Aorta (tissue), 5 donors: ENCODE measurements at regions not wholly inside any gene's neighbourhood (a gene's known extent, or its start where the extent isn't known, plus 50 kb on each side); places are given as distances from the start of the nearest gene placed in this dataset.

Experiments used
- ATAC-seq: fragments of 200-7000 bp; cut with Tn5 transposase; one replicate; pipeline ENCODE4 v1.9.1; 2022; ENCODE audit warnings: moderate library complexity; ENCODE audit not compliant: low FRiP score
- DNase-seq, 2 donors: peaks; one replicate each; pipeline ENCODE4 v3.0.0-alpha.2; 2020
- H3K27ac ChIP-seq, 2 donors: one replicate each; pipeline ENCODE4 v1.5.1; 2013; ENCODE audit warnings: low read length in 2 of 2, mild to moderate bottlenecking in 2 of 2, moderate library complexity in 2 of 2, control low read depth in 1 of 2, inconsistent platforms in 1 of 2, low read depth in 1 of 2
- H3K27me3 ChIP-seq, 2 donors: one replicate each; pipeline ENCODE4 v1.6.1; 2013; ENCODE audit warnings: control low read depth in 1 of 2, low read length in 1 of 2, mild to moderate bottlenecking in 1 of 2, moderate library complexity in 1 of 2; ENCODE audit not compliant: insufficient read depth in 2 of 2, control insufficient read depth in 1 of 2
- H3K36me3 ChIP-seq, 2 donors: one replicate each; pipeline ENCODE4 v1.6.1; 2013; ENCODE audit warnings: control low read depth in 1 of 2, low read length in 1 of 2, mild to moderate bottlenecking in 1 of 2; ENCODE audit not compliant: insufficient read depth in 2 of 2, control insufficient read depth in 1 of 2
- H3K4me1 ChIP-seq, 2 donors: one replicate each; pipeline ENCODE4 v1.6.1; 2013; ENCODE audit warnings: low read length in 2 of 2, control low read depth in 1 of 2, mild to moderate bottlenecking in 1 of 2, moderate library complexity in 1 of 2; ENCODE audit not compliant: insufficient read depth in 2 of 2, control insufficient read depth in 1 of 2
- H3K4me3 ChIP-seq, 2 donors: one replicate each; pipeline ENCODE4 v1.5.1; 2013; ENCODE audit warnings: low read length in 2 of 2, control low read depth in 1 of 2, mild to moderate bottlenecking in 1 of 2
- H3K9me3 ChIP-seq: one replicate; pipeline ENCODE4 v1.6.1; 2013; ENCODE audit warnings: mild to moderate bottlenecking, low read length; ENCODE audit not compliant: control insufficient read depth
- WGBS, 2 donors: extraction: QIAGEN DNeasy Blood & Tissue Kit; methylation state at CpG; one replicate each; pipeline ENCODE4 v1.1.7; 2013; 5-methylcytosine and 5-hydroxymethylcytosine counted together
- intact Hi-C, 2 donors: fragments of 100-400 bp; cut with DNase I; formaldehyde crosslinking; loops; one replicate each; pipeline versions ENCODE4 v1.14.2 to v1.15.0; 2022
- donor health status: healthy with polysubstance abuse.
- donor health status: Bipolar disorder and iron deficiency.
- donor health status: DM: no; HTN: no; CAD: no.
- donor health status: DM: no; HTN: no; CAD: no.
- donor health status: DM: yes; HTN: yes; CAD: no.

DNA sequence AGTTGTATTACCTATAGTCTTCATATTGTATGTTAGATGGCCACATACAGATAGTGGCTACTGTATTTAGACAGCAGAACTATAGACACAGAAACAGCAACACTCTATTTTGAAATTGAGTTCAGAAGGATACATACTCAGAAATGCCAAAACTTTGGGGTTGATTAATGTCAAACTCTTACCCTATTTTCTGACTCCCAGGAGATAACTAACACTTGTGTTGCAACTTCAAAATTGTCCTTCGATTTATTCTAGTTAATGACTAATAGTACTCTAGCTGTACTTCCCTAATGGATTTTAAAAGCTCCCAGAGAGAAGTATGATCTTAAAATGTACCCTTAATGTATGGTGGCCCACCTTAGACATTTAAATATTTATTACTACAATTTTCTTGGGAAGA lies 229.9 kb upstream of the UGT8 start:
- intact Hi-C loops: no loop called here
- ATAC-seq (no peak), DNase-seq (no peak)
- WGBS, 2 donors: 66 to 83% methylated on average over 1 of the region's 1 CpG
- Histone ChIP-seq H3K4me3 (no peak overlapping the region), H3K4me1 (peaks cover 0 to 2% of the 10 kb centered on the region in 2 donors), H3K9me3 (no peaks in the 10 kb centered on the region), H3K27me3 (no peaks in the 10 kb centered on the region), H3K27ac (no peak overlapping the region), H3K36me3 (no peaks in the 10 kb centered on the region)

GRCh38 chr4:114373508-114373907 lies 225.1 kb upstream of the UGT8 start:
- DNase-seq (no peak), ATAC-seq (no peak)
- H3K27ac ChIP-seq: no peak overlapping the region
- H3K4me1 ChIP-seq: no peaks in the 10 kb centered on the region
- intact Hi-C loops: loop anchor here in 1 of 2 donors (10.0 kb wide), 1 partner anchor 419 kb away; no protein-coding TSS in a partner anchor
- no peaks in the 10 kb centered on the region for H3K27me3 ChIP-seq
- WGBS, 2 donors: 57% methylated on average over 1 of the region's 1 CpG
- no peak overlapping the region for H3K4me3 ChIP-seq
- no peaks in the 10 kb centered on the region for H3K9me3 ChIP-seq
- no peaks in the 10 kb centered on the region for H3K36me3 ChIP-seq

DNA sequence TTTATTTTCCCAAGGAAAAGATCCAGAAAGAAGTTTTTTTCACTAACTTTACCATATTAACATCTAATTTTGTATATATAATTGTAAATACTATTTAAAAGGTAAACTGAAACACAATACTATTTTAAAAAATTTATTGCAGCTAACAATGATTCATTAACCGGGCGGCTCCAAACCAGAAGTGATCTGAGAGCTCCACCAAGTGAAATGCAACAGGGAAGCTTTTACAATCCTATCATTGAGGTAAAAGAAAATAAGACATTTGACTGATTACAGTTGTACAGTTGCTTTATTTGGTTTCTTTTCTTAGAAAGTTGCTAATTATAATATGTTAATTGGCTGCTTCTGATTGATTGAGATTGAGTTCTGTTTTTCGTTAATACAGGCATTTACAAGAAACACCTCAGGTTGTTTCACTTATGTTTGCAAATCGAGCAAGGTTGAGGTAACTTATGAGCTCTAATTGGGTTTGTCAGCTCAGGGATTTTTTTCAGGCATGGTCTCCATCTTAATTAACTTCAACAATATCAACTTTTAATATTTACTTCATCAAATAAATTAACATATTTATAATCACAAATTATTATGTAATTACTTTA lies 220.2 kb upstream of the UGT8 start:
- no peaks in the 10 kb centered on the region for H3K4me1 ChIP-seq
- no peaks in the 10 kb centered on the region for H3K9me3 ChIP-seq
- no peaks in the 10 kb centered on the region for H3K36me3 ChIP-seq
- intact Hi-C loops: loop anchor here (5.0 to 10.0 kb wide), 3 partner anchors 171 to 981 kb away; no protein-coding TSS in a partner anchor
- no peak overlapping the region for H3K27ac ChIP-seq
- no peaks in the 10 kb centered on the region for H3K27me3 ChIP-seq
- H3K4me3 ChIP-seq: no peak overlapping the region
- DNase-seq (no peak), ATAC-seq (no peak)
- 44 to 45% methylated on average over 4 of the region's 4 CpGs for WGBS, 2 donors

DNA sequence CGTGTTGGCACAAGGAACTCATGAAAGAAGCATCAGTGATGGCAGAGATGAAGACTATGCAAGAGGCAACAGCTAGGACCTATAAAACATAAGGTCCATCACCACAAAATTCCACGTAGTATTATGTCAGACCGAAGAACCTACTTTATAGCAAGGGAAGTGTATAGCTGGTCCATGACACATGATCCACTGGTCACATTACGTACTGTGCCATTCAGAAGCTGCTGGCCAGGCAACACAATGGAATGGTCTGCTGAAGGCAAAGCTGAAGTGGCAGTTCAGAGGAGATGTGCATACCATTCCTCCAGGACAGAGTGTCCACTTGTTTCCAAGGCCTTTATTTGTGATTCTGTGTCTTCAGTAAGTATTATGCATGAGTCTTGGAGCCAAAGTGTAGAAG lies 215.5 kb upstream of the UGT8 start:
- intact Hi-C loops: loop anchor here (5.0 to 10.0 kb wide), 7 partner anchors 176 to 988 kb away; no protein-coding TSS in a partner anchor
- no peaks in the 10 kb centered on the region for H3K4me1 ChIP-seq
- ATAC-seq: no peak
- H3K36me3 ChIP-seq: no peaks in the 10 kb centered on the region
- no peak for DNase-seq
- H3K9me3 ChIP-seq: no peaks in the 10 kb centered on the region
- H3K27ac ChIP-seq: no peak overlapping the region
- WGBS, 2 donors: 91 to 92% methylated on average over 4 of the region's 4 CpGs
- no peaks in the 10 kb centered on the region for H3K27me3 ChIP-seq
- no peak overlapping the region for H3K4me3 ChIP-seq

GRCh38 chr4:114383721-114384120 lies 214.9 kb upstream of the UGT8 start:
- no peaks in the 10 kb centered on the region for H3K27me3 ChIP-seq
- no peak overlapping the region for H3K27ac ChIP-seq
- no peaks in the 10 kb centered on the region for H3K9me3 ChIP-seq
- no peak overlapping the region for H3K4me3 ChIP-seq
- intact Hi-C loops: loop anchor here (5.0 to 10.0 kb wide), 7 partner anchors 176 to 989 kb away; no protein-coding TSS in a partner anchor
- ATAC-seq (no peak), DNase-seq (peak in 1 of 2 donors; percentile 56)
- 60 to 67% methylated on average over 1 of the region's 1 CpG for WGBS, 2 donors
- no peaks in the 10 kb centered on the region for H3K36me3 ChIP-seq
- no peaks in the 10 kb centered on the region for H3K4me1 ChIP-seq

DNA sequence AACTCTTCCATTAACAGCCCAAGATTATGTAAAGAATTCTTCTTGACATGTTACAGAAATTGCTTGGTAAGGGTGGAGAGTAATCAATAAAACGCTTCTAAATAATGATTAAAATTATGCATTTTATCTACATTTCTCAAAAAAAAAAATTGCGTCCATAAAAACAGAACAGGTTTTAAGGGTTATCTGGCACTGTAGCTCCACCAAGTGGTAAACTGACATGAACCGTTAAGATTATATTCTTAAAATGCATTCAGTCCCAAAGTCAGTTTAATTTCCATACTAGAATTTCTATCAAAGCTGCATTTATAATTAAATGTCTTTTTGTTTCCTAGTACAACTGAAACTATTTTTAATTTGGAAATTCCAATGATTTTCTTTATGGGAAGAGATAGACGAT lies 214.0 kb upstream of the UGT8 start:
- WGBS, 2 donors: 7 to 8% methylated on average over 4 of the region's 4 CpGs
- H3K27me3 ChIP-seq: no peaks in the 10 kb centered on the region
- H3K36me3 ChIP-seq: no peaks in the 10 kb centered on the region
- intact Hi-C loops: loop anchor here (5.0 to 10.0 kb wide), 7 partner anchors 177 to 990 kb away; no protein-coding TSS in a partner anchor
- no peaks in the 10 kb centered on the region for H3K9me3 ChIP-seq
- DNase-seq: no peak
- ATAC-seq: no peak
- no peak overlapping the region for H3K4me3 ChIP-seq
- no peak overlapping the region for H3K27ac ChIP-seq
- no peaks in the 10 kb centered on the region for H3K4me1 ChIP-seq

GRCh38 chr4:114385195-114385985 lies 213.2 kb upstream of the UGT8 start:
- ATAC-seq (no peak), DNase-seq (no peak)
- Histone ChIP-seq H3K4me3 (no peak overlapping the region), H3K4me1 (no peaks in the 10 kb centered on the region), H3K27me3 (no peaks in the 10 kb centered on the region), H3K27ac (no peak overlapping the region), H3K9me3 (no peaks in the 10 kb centered on the region), H3K36me3 (no peaks in the 10 kb centered on the region)
- intact Hi-C loops: loop anchor here (10.0 kb wide), 4 partner anchors 269 to 991 kb away; no protein-coding TSS in a partner anchor
- WGBS, 2 donors: 81 to 85% methylated on average over 9 of the region's 9 CpGs

DNA sequence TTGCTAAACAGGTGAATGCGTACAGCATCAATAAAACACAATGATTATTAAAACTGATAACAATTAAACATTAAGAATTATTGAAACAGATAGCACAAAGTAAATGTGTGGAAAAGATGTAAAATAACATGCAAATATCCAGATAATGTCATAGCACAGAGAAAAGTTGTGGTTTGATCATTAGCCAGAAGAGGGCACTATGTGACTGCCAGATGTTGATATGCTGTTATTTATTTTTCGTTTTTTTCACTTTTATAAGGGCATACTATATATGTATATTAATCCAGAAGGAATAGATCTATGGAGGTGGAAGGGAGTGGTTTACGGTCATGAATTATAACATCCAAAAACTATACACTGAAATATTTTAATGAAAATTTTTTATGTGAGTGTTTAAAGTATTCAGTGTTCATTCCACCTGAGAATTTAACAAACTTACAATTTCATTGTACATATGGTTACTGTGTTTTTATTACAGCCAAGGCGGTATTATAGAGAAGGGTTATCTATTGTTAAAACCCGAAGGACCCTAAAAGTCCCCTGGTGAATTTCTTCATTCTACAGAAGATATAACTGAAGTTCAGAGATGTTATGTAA lies 211.9 kb upstream of the UGT8 start:
- DNase-seq (no peak), ATAC-seq (no peak)
- H3K27me3 ChIP-seq: no peaks in the 10 kb centered on the region
- no peaks in the 10 kb centered on the region for H3K9me3 ChIP-seq
- WGBS, 2 donors: 34 to 39% methylated on average over 5 of the region's 5 CpGs
- no peaks in the 10 kb centered on the region for H3K36me3 ChIP-seq
- H3K4me3 ChIP-seq: no peak overlapping the region
- no peaks in the 10 kb centered on the region for H3K4me1 ChIP-seq
- H3K27ac ChIP-seq: no peak overlapping the region
- intact Hi-C loops: loop anchor here (2.0 to 10.0 kb wide), 5 partner anchors 268 to 992 kb away; no protein-coding TSS in a partner anchor
